ENCODE measurements at regions not wholly inside any gene's neighbourhood (a gene's known extent, or its start where the extent isn't known, plus 50 kb on each side); places are given as distances from the start of the nearest gene placed in this dataset.

DNA sequence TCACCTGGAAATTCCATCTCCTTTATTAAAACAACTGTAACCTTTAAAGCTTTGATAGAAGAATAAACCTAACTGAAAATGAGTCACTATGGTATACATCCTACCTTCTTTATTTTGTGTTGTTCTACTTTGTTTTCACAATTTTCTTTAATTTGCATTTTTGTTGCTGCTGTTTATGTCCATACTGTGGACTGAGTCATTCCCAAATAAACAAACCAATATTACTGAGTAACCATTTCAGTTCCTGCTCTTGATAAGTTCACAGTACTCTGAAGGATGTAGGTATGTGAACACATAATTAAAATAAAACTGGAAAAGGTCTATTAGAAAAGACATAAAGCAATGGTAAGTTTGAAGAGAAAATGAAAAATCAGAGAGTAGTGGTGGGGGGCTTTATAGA lies 528.5 kb upstream of the GOLIM4 start:
- Histone ChIP-seq H3K27me3 (no peaks in the 10 kb centered on the region), H3K27ac (no peak overlapping the region), H3K4me1 (no peaks in the 10 kb centered on the region), H3K36me3 (no peaks in the 10 kb centered on the region), H3K4me3 (replicated peaks in 1 of 3) (no peak overlapping the region), H3K9me3 (no peaks in the 10 kb centered on the region)
- intact Hi-C loops (cut with DNase I): no loop called here
- TF ChIP-seq, protein P1, sequence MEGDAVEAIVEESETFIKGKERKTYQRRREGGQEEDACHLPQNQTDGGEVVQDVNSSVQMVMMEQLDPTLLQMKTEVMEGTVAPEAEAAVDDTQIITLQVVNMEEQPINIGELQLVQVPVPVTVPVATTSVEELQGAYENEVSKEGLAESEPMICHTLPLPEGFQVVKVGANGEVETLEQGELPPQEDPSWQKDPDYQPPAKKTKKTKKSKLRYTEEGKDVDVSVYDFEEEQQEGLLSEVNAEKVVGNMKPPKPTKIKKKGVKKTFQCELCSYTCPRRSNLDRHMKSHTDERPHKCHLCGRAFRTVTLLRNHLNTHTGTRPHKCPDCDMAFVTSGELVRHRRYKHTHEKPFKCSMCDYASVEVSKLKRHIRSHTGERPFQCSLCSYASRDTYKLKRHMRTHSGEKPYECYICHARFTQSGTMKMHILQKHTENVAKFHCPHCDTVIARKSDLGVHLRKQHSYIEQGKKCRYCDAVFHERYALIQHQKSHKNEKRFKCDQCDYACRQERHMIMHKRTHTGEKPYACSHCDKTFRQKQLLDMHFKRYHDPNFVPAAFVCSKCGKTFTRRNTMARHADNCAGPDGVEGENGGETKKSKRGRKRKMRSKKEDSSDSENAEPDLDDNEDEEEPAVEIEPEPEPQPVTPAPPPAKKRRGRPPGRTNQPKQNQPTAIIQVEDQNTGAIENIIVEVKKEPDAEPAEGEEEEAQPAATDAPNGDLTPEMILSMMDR (IDR thresholded peaks at IDR 0.05): no peak
- no peak for TF ChIP-seq POLR2A (IDR thresholded peaks at IDR 0.05)
- DNase-seq: no peak

GRCh38 chr3:168622795-168623194 lies 527.1 kb upstream of the GOLIM4 start:
- Histone ChIP-seq H3K27ac (no peak overlapping the region), H3K36me3 (no peaks in the 10 kb centered on the region), H3K27me3 (no peaks in the 10 kb centered on the region), H3K4me1 (no peaks in the 10 kb centered on the region), H3K9me3 (no peaks in the 10 kb centered on the region), H3K4me3 (replicated peaks in 1 of 3) (no peak overlapping the region)
- DNase-seq: no peak
- no peak for TF ChIP-seq POLR2A (IDR thresholded peaks at IDR 0.05)
- TF ChIP-seq, protein P1 (IDR thresholded peaks at IDR 0.05): no peak
- WGBS, 2 donors: 87 to 88% methylated on average over 3 of the region's 3 CpGs
- intact Hi-C loops (cut with DNase I): no loop called here

GRCh38 chr3:168620854-168621253 lies 525.1 kb upstream of the GOLIM4 start:
- H3K4me1 ChIP-seq: no peaks in the 10 kb centered on the region
- H3K36me3 ChIP-seq: no peaks in the 10 kb centered on the region
- TF ChIP-seq, protein P1 (IDR thresholded peaks at IDR 0.05): peak in 5 of 6 experiments; percentile 9 to 50 (median 47)
- no peak for TF ChIP-seq POLR2A (IDR thresholded peaks at IDR 0.05)
- H3K9me3 ChIP-seq: no peaks in the 10 kb centered on the region
- no peak overlapping the region for H3K27ac ChIP-seq
- no peak overlapping the region for H3K4me3 ChIP-seq (replicated peaks in 1 of 3)
- peak; percentile 7 to 29 for DNase-seq
- intact Hi-C loops (cut with DNase I): no loop called here
- H3K27me3 ChIP-seq: no peaks in the 10 kb centered on the region
- WGBS, 2 donors: 62 to 72% methylated on average over 5 of the region's 5 CpGs

DNA sequence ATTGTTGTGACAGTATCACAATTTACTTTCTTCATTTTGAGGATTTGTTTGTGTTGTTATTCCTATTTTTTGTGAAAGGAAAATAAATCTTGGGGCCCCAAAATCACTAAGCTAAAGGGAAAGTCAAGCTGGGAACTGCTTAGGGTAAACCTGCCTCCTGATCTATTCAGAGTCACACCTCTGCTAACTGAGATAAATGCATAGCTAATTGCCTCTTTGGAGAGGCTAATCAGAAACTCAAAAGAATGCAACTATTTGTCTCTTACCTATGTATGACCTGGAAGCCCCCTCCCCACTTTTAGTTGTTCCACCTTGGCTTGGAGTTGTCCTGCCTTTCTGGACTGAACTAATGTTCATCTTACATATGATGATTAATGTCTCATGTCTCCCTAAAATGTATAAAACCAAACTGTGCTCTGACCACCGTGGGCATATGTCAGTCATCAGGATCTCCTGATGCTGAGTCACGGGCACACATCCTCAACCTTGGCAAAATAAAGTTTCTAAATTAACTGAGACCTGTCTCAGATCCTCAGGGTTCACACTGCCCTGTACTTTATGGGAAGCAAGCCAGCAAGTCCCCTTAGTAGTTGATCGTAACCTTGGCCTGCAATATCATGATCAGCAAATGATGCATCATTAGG lies 523.2 kb upstream of the GOLIM4 start:
- no peak for DNase-seq
- Histone ChIP-seq H3K9me3 (no peaks in the 10 kb centered on the region), H3K27me3 (no peaks in the 10 kb centered on the region), H3K27ac (no peak overlapping the region), H3K36me3 (no peaks in the 10 kb centered on the region), H3K4me3 (replicated peaks in 1 of 3) (no peak overlapping the region), H3K4me1 (no peaks in the 10 kb centered on the region)
- 83 to 84% methylated on average over 3 of the region's 3 CpGs for WGBS, 2 donors
- TF ChIP-seq, protein P1 (IDR thresholded peaks at IDR 0.05): no peak
- TF ChIP-seq POLR2A (IDR thresholded peaks at IDR 0.05): no peak
- intact Hi-C loops (cut with DNase I): no loop called here

- H3K9me3 ChIP-seq: no peaks in the 10 kb centered on the region
- intact Hi-C loops (cut with DNase I): no loop called here
- H3K4me1 ChIP-seq: no peaks in the 10 kb centered on the region
- H3K27me3 ChIP-seq: no peaks in the 10 kb centered on the region
- no peak overlapping the region for H3K4me3 ChIP-seq (replicated peaks in 1 of 3)
- DNase-seq: no peak
- H3K36me3 ChIP-seq: no peaks in the 10 kb centered on the region
- H3K27ac ChIP-seq: no peak overlapping the region
- no peak for TF ChIP-seq POLR2A (IDR thresholded peaks at IDR 0.05)
- TF ChIP-seq, protein P1 (IDR thresholded peaks at IDR 0.05): no peak
These were observed 521.9 kb upstream of the GOLIM4 start for GRCh38 chr3:168617658-168618057.

All from thyroid gland (tissue), 4 donors.